ENCODE measurements at regions not wholly inside any gene's neighbourhood (a gene's known extent, or its start where the extent isn't known, plus 50 kb on each side); places are given as distances from the start of the nearest gene placed in this dataset.

DNA sequence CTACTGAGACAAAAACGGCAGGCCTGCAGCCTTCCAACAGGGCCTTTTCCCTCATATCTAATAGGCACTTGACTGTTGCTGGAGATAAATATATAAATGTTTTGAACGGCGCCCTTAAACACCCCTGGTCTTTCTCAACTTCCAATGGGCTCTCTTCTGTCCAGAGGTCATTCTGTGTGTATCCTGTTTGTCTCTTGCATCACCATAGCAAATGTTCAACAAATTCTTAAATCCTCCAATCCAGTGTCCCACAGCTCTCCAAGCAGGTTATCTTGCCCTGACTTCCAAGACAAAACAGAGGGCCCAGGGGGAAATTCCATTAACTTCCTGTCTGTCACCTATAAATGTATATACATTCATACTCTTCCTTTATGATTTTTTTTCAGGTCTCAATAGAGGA is 62.0 kb downstream of the OR2J2 start:
- Histone ChIP-seq H3K4me3 (no peak overlapping the region), H4K20me1 (ENCODE audit: control insufficient read depth, insufficient read depth) (no peaks in the 10 kb centered on the region), H3K9ac (ENCODE audit: control insufficient read depth, insufficient read depth, low read length) (no peak overlapping the region), H3K27ac (ENCODE audit: control insufficient read depth, insufficient read depth) (no peak overlapping the region), H2AFZ (ENCODE audit: control insufficient read depth, low read depth, low read length) (no peak overlapping the region), H3K4me2 (ENCODE audit: control insufficient read depth, insufficient read depth) (no peak overlapping the region), H3K27me3 (replicated peaks in 1 of 2; ENCODE audit: control insufficient read depth in 2 of 2, insufficient read depth in 2 of 2, low read length in 1 of 2) (peaks cover 0 to 4% of the 10 kb centered on the region in 2 experiments; a peak in 1 of 4 replicates), H3K36me3 (ENCODE audit: control insufficient read depth in 2 of 2, insufficient read depth in 2 of 2, low read length in 1 of 2) (no peaks in the 10 kb centered on the region), H3K79me2 (ENCODE audit: control insufficient read depth, insufficient read depth, low read length) (no peaks in the 10 kb centered on the region), H3K9me3 (replicated peaks; ENCODE audit: control insufficient read depth, insufficient read depth, low read length) (no peaks in the 10 kb centered on the region), H3K4me1 (ENCODE audit: control insufficient read depth, insufficient read depth, low read length) (no peaks in the 10 kb centered on the region)
- ATAC-seq (no peak), FAIRE-seq (no peak), DNase-seq (ENCODE audit: low read depth, low spot score) (no peak)
- TF ChIP-seq, protein P1, sequence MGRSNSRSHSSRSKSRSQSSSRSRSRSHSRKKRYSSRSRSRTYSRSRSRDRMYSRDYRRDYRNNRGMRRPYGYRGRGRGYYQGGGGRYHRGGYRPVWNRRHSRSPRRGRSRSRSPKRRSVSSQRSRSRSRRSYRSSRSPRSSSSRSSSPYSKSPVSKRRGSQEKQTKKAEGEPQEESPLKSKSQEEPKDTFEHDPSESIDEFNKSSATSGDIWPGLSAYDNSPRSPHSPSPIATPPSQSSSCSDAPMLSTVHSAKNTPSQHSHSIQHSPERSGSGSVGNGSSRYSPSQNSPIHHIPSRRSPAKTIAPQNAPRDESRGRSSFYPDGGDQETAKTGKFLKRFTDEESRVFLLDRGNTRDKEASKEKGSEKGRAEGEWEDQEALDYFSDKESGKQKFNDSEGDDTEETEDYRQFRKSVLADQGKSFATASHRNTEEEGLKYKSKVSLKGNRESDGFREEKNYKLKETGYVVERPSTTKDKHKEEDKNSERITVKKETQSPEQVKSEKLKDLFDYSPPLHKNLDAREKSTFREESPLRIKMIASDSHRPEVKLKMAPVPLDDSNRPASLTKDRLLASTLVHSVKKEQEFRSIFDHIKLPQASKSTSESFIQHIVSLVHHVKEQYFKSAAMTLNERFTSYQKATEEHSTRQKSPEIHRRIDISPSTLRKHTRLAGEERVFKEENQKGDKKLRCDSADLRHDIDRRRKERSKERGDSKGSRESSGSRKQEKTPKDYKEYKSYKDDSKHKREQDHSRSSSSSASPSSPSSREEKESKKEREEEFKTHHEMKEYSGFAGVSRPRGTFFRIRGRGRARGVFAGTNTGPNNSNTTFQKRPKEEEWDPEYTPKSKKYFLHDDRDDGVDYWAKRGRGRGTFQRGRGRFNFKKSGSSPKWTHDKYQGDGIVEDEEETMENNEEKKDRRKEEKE (IDR thresholded peaks at IDR 0.05) = no peak
- no peak for TF ChIP-seq CHD4 (IDR thresholded peaks at IDR 0.05)
- TF ChIP-seq, protein P2, sequence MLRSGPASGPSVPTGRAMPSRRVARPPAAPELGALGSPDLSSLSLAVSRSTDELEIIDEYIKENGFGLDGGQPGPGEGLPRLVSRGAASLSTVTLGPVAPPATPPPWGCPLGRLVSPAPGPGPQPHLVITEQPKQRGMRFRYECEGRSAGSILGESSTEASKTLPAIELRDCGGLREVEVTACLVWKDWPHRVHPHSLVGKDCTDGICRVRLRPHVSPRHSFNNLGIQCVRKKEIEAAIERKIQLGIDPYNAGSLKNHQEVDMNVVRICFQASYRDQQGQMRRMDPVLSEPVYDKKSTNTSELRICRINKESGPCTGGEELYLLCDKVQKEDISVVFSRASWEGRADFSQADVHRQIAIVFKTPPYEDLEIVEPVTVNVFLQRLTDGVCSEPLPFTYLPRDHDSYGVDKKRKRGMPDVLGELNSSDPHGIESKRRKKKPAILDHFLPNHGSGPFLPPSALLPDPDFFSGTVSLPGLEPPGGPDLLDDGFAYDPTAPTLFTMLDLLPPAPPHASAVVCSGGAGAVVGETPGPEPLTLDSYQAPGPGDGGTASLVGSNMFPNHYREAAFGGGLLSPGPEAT (IDR thresholded peaks at IDR 0.05; ENCODE audit: low read depth) = no peak
- TF ChIP-seq KLF5 (IDR thresholded peaks at IDR 0.05; ENCODE audit: partially characterized antibody) = no peak
- TF ChIP-seq CHD1 (IDR thresholded peaks at IDR 0.05; ENCODE audit: low read depth, low read length) = no peak
- TF ChIP-seq ZNF217 (IDR thresholded peaks at IDR 0.05) = no peak
- TF ChIP-seq SUZ12 (IDR thresholded peaks at IDR 0.05; ENCODE audit: unreplicated experiment) = no peak
- TF ChIP-seq, protein P3, sequence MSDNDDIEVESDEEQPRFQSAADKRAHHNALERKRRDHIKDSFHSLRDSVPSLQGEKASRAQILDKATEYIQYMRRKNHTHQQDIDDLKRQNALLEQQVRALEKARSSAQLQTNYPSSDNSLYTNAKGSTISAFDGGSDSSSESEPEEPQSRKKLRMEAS (IDR thresholded peaks at IDR 0.05; ENCODE audit: low read depth, low read length) = no peak
- TF ChIP-seq ZNF384 (IDR thresholded peaks at IDR 0.05; ENCODE audit: borderline replicate concordance, low read depth, low read length) = no peak
- TF ChIP-seq NFIC (IDR thresholded peaks at IDR 0.05; ENCODE audit: low read depth, low read length) = no peak
- no peak for TF ChIP-seq NFYA (IDR thresholded peaks at IDR 0.05; ENCODE audit: borderline replicate concordance, low read depth, low read length)
- CTCF ChIA-PET = no interaction called here
- RAD21 ChIA-PET (ENCODE audit: unreplicated experiment) = no interaction called here
- SMC1A ChIA-PET (ENCODE audit: uncharacterized antibody, unreplicated experiment) = no interaction called here
- POLR2A ChIA-PET = no interaction called here
- BruUV-seq (replicated peaks) = no TSS peak
- intact Hi-C loops (cut with micrococcal nuclease; ENCODE audit: unreplicated experiment) (no loop called here), in situ Hi-C loops (cut with MboI) (no loop called here)
- WGBS (ENCODE audit: insufficient coverage, insufficient replicate concordance, low lambda C conversion rate, missing lambda C conversion rate) = 48% methylated on average over 3 of the region's 3 CpGs
